Upper lobe of right lung (tissue), 1 donor: ENCODE measurements at regions not wholly inside any gene's neighbourhood (a gene's known extent, or its start where the extent isn't known, plus 50 kb on each side); places are given as distances from the start of the nearest gene placed in this dataset.

Source experiments
- ATAC-seq: fragments of 200-7000 bp; cut with Tn5 transposase; one replicate; pipeline ENCODE4 v1.9.1; 2020; ENCODE audit warnings: mild to moderate bottlenecking, moderate library complexity
- DNase-seq: peaks from one replicate; pipeline ENCODE4 v3.0.0-alpha.2; 2020
- H3K27ac ChIP-seq: fragments of 200-600 bp; one replicate; pipeline ENCODE4 v1.8.0; 2022
- H3K27me3 ChIP-seq: fragments of 200-600 bp; one replicate; pipeline ENCODE4 v1.8.0; 2022; ENCODE audit warnings: mild to moderate bottlenecking
- H3K36me3 ChIP-seq: fragments of 200-600 bp; one replicate; pipeline ENCODE4 v1.8.0; 2022
- H3K4me1 ChIP-seq: fragments of 200-600 bp; one replicate; pipeline ENCODE4 v1.8.0; 2022
- H3K4me3 ChIP-seq: fragments of 200-600 bp; one replicate; pipeline ENCODE4 v1.8.0; 2022; ENCODE audit warnings: mild to moderate bottlenecking
- H3K9me3 ChIP-seq: fragments of 200-600 bp; one replicate; pipeline ENCODE4 v1.8.0; 2022
- intact Hi-C: fragments of 100-400 bp; cut with DNase I; formaldehyde crosslinking; loops from one replicate; pipeline ENCODE4 v1.11.0; 2022
- TF ChIP-seq, protein P1 (sequence below): fragments of 200-600 bp; IDR thresholded peaks from one replicate; pipeline ENCODE4 v1.8.0; 2022; ENCODE audit warnings: antibody characterized with exemption
- donor health status: DM: no; HTN: yes; CAD: no; lungs with severe emphysema.

DNA sequence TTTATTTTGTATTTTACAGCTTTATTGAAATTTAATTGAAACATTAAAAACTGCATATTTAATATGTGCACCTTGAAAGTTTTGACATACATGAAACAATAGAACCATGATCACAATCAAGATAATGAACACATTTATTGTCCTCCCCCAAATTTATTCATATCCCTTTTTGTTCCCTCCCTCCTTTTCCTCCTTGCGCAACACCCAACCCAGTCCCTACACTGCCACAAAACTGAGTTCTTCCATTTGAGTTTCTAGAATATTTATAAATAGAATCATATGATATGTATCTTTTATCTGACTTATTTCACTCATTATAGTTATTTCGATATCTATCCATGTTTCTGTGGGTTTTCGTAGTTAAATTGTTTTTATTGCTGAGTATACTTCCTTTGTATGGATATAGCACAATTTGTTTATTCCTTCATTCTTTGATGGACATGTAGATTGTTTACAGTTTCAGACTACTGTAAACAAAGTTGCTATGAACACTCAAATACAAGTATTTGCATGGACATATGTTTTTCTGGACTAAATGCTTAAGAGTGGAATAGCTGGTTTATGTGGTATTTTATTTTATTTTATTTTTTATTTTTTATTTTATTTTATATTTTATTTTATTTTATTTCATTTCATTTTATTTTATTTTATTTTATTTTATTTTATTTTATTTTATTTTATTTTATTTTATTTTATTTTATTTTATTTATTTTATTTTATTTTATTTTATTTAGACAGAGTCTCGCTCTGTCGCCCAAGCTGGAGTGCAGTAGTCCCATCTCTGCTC, 359.1 kb downstream of the SLC6A15 start:
- intact Hi-C loops = no loop called here
- no peaks in the 10 kb centered on the region for H3K4me1 ChIP-seq
- H3K27ac ChIP-seq = no peak overlapping the region
- ATAC-seq (no peak), DNase-seq (no peak)
- H3K36me3 ChIP-seq = no peaks in the 10 kb centered on the region
- TF ChIP-seq, protein P1, sequence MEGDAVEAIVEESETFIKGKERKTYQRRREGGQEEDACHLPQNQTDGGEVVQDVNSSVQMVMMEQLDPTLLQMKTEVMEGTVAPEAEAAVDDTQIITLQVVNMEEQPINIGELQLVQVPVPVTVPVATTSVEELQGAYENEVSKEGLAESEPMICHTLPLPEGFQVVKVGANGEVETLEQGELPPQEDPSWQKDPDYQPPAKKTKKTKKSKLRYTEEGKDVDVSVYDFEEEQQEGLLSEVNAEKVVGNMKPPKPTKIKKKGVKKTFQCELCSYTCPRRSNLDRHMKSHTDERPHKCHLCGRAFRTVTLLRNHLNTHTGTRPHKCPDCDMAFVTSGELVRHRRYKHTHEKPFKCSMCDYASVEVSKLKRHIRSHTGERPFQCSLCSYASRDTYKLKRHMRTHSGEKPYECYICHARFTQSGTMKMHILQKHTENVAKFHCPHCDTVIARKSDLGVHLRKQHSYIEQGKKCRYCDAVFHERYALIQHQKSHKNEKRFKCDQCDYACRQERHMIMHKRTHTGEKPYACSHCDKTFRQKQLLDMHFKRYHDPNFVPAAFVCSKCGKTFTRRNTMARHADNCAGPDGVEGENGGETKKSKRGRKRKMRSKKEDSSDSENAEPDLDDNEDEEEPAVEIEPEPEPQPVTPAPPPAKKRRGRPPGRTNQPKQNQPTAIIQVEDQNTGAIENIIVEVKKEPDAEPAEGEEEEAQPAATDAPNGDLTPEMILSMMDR = no peak
- no peak overlapping the region for H3K4me3 ChIP-seq
- no peaks in the 10 kb centered on the region for H3K9me3 ChIP-seq
- no peaks in the 10 kb centered on the region for H3K27me3 ChIP-seq

DNA sequence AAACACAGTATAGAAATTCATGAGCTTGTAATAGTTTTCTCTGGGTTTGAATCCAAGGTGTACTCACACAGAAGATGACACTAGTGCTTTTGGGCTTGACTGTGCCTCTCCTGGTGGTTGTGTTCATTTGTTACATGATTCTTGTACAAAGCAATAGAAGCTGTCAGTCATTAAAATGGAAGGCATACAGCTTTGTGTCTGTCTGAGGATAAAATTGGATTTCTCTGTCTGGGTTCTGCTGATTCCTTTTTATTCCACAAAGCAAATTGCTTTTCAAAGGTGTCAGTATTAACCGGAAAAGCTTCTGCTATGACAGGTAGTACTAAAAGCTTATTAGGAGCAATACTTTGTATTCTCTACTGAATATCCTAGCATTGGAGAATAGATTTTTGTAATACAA, 361.2 kb downstream of the SLC6A15 start:
- H3K4me1 ChIP-seq = no peaks in the 10 kb centered on the region
- H3K27me3 ChIP-seq = no peaks in the 10 kb centered on the region
- no peak for ATAC-seq
- DNase-seq = no peak
- H3K27ac ChIP-seq = no peak overlapping the region
- TF ChIP-seq, protein P1 = no peak
- H3K4me3 ChIP-seq = no peak overlapping the region
- intact Hi-C loops = no loop called here
- H3K9me3 ChIP-seq = no peaks in the 10 kb centered on the region
- no peaks in the 10 kb centered on the region for H3K36me3 ChIP-seq

DNA sequence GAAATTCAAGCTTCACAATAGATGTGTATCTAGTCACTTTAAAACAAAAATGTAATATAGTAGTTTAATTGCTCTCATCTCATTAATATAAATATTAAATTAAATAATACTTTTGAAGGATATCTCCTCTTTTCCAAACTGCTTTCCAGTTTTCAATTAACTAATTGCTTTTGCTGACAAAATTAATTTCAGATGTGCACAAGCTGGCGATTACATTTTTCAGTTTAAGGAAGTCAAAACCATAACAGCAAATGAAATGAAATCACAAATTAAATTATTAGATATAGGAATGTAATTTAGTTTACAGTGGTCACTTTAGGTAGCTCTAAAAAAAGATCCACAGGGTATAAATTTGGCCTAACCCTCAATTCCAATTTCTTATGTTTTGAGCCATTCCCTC, 362.1 kb downstream of the SLC6A15 start:
- Histone ChIP-seq H3K9me3 (no peaks in the 10 kb centered on the region), H3K4me3 (no peak overlapping the region), H3K27me3 (no peaks in the 10 kb centered on the region), H3K4me1 (no peaks in the 10 kb centered on the region), H3K36me3 (no peaks in the 10 kb centered on the region), H3K27ac (no peak overlapping the region)
- DNase-seq = no peak
- intact Hi-C loops = no loop called here
- TF ChIP-seq, protein P1 = no peak
- no peak for ATAC-seq

DNA sequence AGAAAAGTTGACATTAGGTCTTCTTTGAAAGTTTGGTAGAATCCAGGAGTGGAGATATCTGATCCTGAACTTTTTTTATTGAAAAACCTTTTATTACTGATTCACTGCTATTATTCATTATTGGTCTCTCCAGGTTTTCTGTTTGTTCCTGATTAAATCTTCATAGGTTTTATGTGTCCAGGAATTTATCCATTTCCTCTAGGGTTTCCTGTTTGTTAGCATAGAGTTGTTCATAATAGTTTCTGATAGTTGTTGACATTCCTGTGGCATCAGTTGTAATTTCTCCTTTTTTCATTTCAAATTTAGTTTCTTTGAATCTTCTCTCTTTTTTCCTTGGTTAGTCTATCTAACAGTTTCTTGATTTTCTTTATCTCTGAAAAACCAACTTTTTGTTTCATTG, 370.3 kb downstream of the SLC6A15 start:
- no peaks in the 10 kb centered on the region for H3K36me3 ChIP-seq
- DNase-seq (no peak), ATAC-seq (no peak)
- H3K4me1 ChIP-seq = no peaks in the 10 kb centered on the region
- H3K27ac ChIP-seq = no peak overlapping the region
- H3K27me3 ChIP-seq = no peaks in the 10 kb centered on the region
- TF ChIP-seq, protein P1 = no peak
- intact Hi-C loops = no loop called here
- H3K9me3 ChIP-seq = no peaks in the 10 kb centered on the region
- H3K4me3 ChIP-seq = no peak overlapping the region

DNA sequence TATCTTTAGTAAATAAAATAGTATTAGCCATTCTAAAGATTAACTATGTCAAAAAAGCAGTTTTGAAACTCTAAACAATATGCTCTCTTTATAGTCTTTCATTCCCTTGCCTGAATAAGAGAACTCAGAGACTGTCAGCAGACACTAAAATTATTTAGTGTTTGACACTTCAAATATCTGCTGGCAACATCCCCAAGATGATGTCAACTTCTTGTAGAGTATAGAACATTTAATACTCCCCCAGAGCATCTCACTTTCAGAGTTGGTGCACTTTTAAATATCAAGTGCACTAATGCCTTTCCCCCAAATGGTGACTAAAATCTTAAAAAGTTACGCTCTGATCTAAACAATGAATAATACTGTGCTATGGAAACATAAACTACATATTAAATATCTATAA, 374.9 kb downstream of the SLC6A15 start:
- DNase-seq = no peak
- H3K27ac ChIP-seq = no peak overlapping the region
- H3K4me3 ChIP-seq = no peak overlapping the region
- H3K4me1 ChIP-seq = no peaks in the 10 kb centered on the region
- no peak for ATAC-seq
- H3K27me3 ChIP-seq = no peaks in the 10 kb centered on the region
- TF ChIP-seq, protein P1 = no peak
- intact Hi-C loops = no loop called here
- no peaks in the 10 kb centered on the region for H3K36me3 ChIP-seq
- no peaks in the 10 kb centered on the region for H3K9me3 ChIP-seq

DNA sequence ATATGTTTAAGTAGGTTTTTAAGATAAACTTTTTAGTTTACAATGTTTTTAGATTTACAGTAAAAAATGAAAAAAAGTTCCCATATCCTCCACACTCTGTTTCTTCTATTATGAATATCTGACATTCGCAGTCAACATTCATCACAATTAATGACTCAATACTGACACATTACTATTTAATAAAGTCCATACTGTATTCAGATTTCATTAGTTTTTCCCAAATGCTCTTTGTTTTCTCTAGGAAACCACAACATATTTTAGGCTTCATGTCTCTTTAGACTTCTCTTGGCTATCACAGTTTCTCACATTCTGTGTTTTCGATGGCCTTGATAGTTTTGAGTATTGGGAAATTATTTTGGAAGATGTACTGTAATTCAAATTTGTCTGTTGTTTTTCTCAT, 399.8 kb downstream of the SLC6A15 start:
- H3K4me1 ChIP-seq = no peaks in the 10 kb centered on the region
- no peak overlapping the region for H3K4me3 ChIP-seq
- TF ChIP-seq, protein P1 = no peak
- intact Hi-C loops = no loop called here
- no peaks in the 10 kb centered on the region for H3K36me3 ChIP-seq
- H3K9me3 ChIP-seq = no peaks in the 10 kb centered on the region
- ATAC-seq = no peak
- no peak overlapping the region for H3K27ac ChIP-seq
- no peak for DNase-seq
- H3K27me3 ChIP-seq = no peaks in the 10 kb centered on the region
